ENCODE measurements at regions not wholly inside any gene's neighbourhood (a gene's known extent, or its start where the extent isn't known, plus 50 kb on each side); places are given as distances from the start of the nearest gene placed in this dataset.

- no peak for TF ChIP-seq FOXM1 (IDR thresholded peaks at IDR 0.05; ENCODE audit: borderline replicate concordance)
- TF ChIP-seq ARNT (IDR thresholded peaks at IDR 0.05), result no peak
- TF ChIP-seq SP1 (IDR thresholded peaks at IDR 0.05), result no peak
- no peak for TF ChIP-seq FOXA1 (IDR thresholded peaks at IDR 0.05)
- no peak for TF ChIP-seq SUZ12 (IDR thresholded peaks at IDR 0.05)
- no peak for TF ChIP-seq CTBP1 (IDR thresholded peaks at IDR 0.05; ENCODE audit: borderline replicate concordance)
- TF ChIP-seq BHLHE40 (IDR thresholded peaks at IDR 0.05; ENCODE audit: borderline replicate concordance), result no peak
- TF ChIP-seq HDGF (IDR thresholded peaks at IDR 0.05; ENCODE audit: borderline replicate concordance), result no peak
- no peak for TF ChIP-seq L3MBTL2 (conservative IDR thresholded peaks at IDR 0.05)
- no peak for TF ChIP-seq PKNOX1 (IDR thresholded peaks at IDR 0.05)
- TF ChIP-seq TARDBP (IDR thresholded peaks at IDR 0.05), result no peak
- TF ChIP-seq LEF1 (IDR thresholded peaks at IDR 0.05; ENCODE audit: borderline replicate concordance), result no peak
- TF ChIP-seq NFRKB (IDR thresholded peaks at IDR 0.05), result no peak
- no peak for TF ChIP-seq ZNF384 (IDR thresholded peaks at IDR 0.05)
Observed at GRCh38 chr5:58069016-58069705, 390.7 kb downstream of the PLK2 start.
